Hepatocyte (in vitro differentiated cells): ENCODE measurements at regions not wholly inside any gene's neighbourhood (a gene's known extent, or its start where the extent isn't known, plus 50 kb on each side); places are given as distances from the start of the nearest gene placed in this dataset.
A peak's percentile ranks its signal among the peaks of the same experiment; 100 is the strongest.

ENCODE experiments used
- DNase-seq: peaks from one replicate; pipeline ENCODE4 v3.0.0-alpha.2; 2016; ENCODE audit warnings: low spot score
- H2AFZ ChIP-seq: fragments of 200-600 bp; sonication (generic); 2 replicates; pipeline ENCODE4 v1.6.0; 2016; ENCODE audit warnings: antibody characterized with exemption, mild to moderate bottlenecking
- H3K27ac ChIP-seq: fragments of 200-600 bp; sonication (generic); 2 replicates; pipeline ENCODE4 v1.5.1; 2016; ENCODE audit warnings: mild to moderate bottlenecking
- H3K27me3 ChIP-seq: fragments of 200-600 bp; sonication (generic); 2 replicates; pipeline ENCODE4 v1.6.1; 2016
- H3K36me3 ChIP-seq: fragments of 200-600 bp; sonication (generic); replicated peaks from 2 replicates; pipeline ENCODE4 v1.5.1; 2016; ENCODE audit warnings: low read depth; ENCODE audit not compliant: insufficient read depth
- H3K4me1 ChIP-seq: fragments of 200-600 bp; sonication (generic); 2 replicates; pipeline ENCODE4 v1.5.1; 2016; ENCODE audit warnings: mild to moderate bottlenecking, moderate library complexity; ENCODE audit not compliant: insufficient read depth
- H3K4me2 ChIP-seq: fragments of 200-600 bp; sonication (generic); 2 replicates; pipeline ENCODE4 v1.6.0; 2016
- H3K4me3 ChIP-seq: fragments of 200-600 bp; sonication (generic); 2 replicates; pipeline ENCODE4 v1.5.1; 2016; ENCODE audit warnings: mild to moderate bottlenecking
- H3K79me2 ChIP-seq: fragments of 200-600 bp; sonication (generic); 2 replicates; pipeline ENCODE4 v1.6.0; 2017; ENCODE audit warnings: mild to moderate bottlenecking
- H3K9me2 ChIP-seq: fragments of 200-600 bp; sonication (generic); replicated peaks from 2 replicates; pipeline ENCODE4 v1.6.0; 2017; ENCODE audit warnings: mild to moderate bottlenecking; ENCODE audit not compliant: insufficient read depth
- H3K9me3 ChIP-seq: fragments of 200-600 bp; sonication (generic); 2 replicates; pipeline ENCODE4 v1.5.1; 2016; ENCODE audit warnings: low read depth, mild to moderate bottlenecking
- H4K20me1 ChIP-seq: fragments of 200-600 bp; sonication (generic); 2 replicates; pipeline ENCODE4 v1.6.0; 2016; ENCODE audit warnings: mild to moderate bottlenecking; ENCODE audit not compliant: insufficient read depth, poor library complexity, severe bottlenecking
- CTCF ChIP-seq: fragments of 200-600 bp; sonication (generic); IDR thresholded peaks from 2 replicates; pipeline ENCODE4 v1.5.1; 2016; ENCODE audit warnings: antibody characterized with exemption, mild to moderate bottlenecking; ENCODE audit not compliant: poor library complexity
- EZH2 ChIP-seq: fragments of 200-600 bp; sonication (generic); IDR thresholded peaks from 2 replicates; pipeline ENCODE4 v1.6.1; 2016; ENCODE audit warnings: antibody characterized with exemption, mild to moderate bottlenecking, borderline replicate concordance
- EZH2phosphoT487 ChIP-seq: fragments of 200-600 bp; sonication (generic); IDR thresholded peaks from one replicate; pipeline ENCODE4 v1.6.1; 2018; ENCODE audit warnings: antibody characterized with exemption, mild to moderate bottlenecking, low read depth, moderate library complexity; ENCODE audit not compliant: unreplicated experiment, severe bottlenecking
- WGBS: methylation state at CpG from one replicate; pipeline ENCODE4 v1.1.6; 2016; ENCODE audit warnings: low lambda C conversion rate; ENCODE audit errors: missing lambda C conversion rate; 5-methylcytosine and 5-hydroxymethylcytosine counted together

GRCh38 chr15:98127586-98127985, 167.1 kb downstream of the ARRDC4 start:
- H3K4me2 ChIP-seq = no peak overlapping the region
- no peaks in the 10 kb centered on the region for H3K27me3 ChIP-seq
- H3K36me3 ChIP-seq = no peaks in the 10 kb centered on the region
- DNase-seq = no peak
- WGBS = 58% methylated on average over 5 of the region's 5 CpGs
- no peaks in the 10 kb centered on the region for H3K4me1 ChIP-seq
- TF ChIP-seq EZH2phosphoT487 = no peak
- no peak for TF ChIP-seq CTCF
- no peak for TF ChIP-seq EZH2
- H2AFZ ChIP-seq = no peak overlapping the region
- H4K20me1 ChIP-seq = no peaks in the 10 kb centered on the region
- H3K4me3 ChIP-seq = no peak overlapping the region
- no peaks in the 10 kb centered on the region for H3K79me2 ChIP-seq
- H3K9me2 ChIP-seq = no peaks in the 10 kb centered on the region
- no peaks in the 10 kb centered on the region for H3K9me3 ChIP-seq
- H3K27ac ChIP-seq = no peak overlapping the region

- WGBS = 67% methylated on average over 4 of the region's 4 CpGs
- DNase-seq = peak; percentile 29
- no peak for TF ChIP-seq EZH2
- no peak for TF ChIP-seq EZH2phosphoT487
- no peak for TF ChIP-seq CTCF
- H3K27me3 ChIP-seq = no peaks in the 10 kb centered on the region
- no peaks in the 10 kb centered on the region for H3K79me2 ChIP-seq
- H4K20me1 ChIP-seq = no peaks in the 10 kb centered on the region
- no peaks in the 10 kb centered on the region for H3K9me2 ChIP-seq
- H3K4me1 ChIP-seq = no peaks in the 10 kb centered on the region
- H3K27ac ChIP-seq = no peak overlapping the region
- no peak overlapping the region for H2AFZ ChIP-seq
- H3K4me2 ChIP-seq = no peak overlapping the region
- no peaks in the 10 kb centered on the region for H3K36me3 ChIP-seq
- no peak overlapping the region for H3K4me3 ChIP-seq
- H3K9me3 ChIP-seq = no peaks in the 10 kb centered on the region
These were observed 171.4 kb downstream of the ARRDC4 start for GRCh38 chr15:98131924-98132323.

GRCh38 chr15:98134905-98135304, 174.4 kb downstream of the ARRDC4 start:
- TF ChIP-seq EZH2 (no peak), EZH2phosphoT487 (no peak), CTCF (no peak)
- Histone ChIP-seq H3K4me2 (no peak overlapping the region), H4K20me1 (no peaks in the 10 kb centered on the region), H3K4me1 (no peaks in the 10 kb centered on the region), H3K79me2 (no peaks in the 10 kb centered on the region), H3K27me3 (no peaks in the 10 kb centered on the region), H3K9me2 (no peaks in the 10 kb centered on the region), H3K4me3 (no peak overlapping the region), H3K36me3 (no peaks in the 10 kb centered on the region), H3K27ac (no peak overlapping the region), H3K9me3 (no peaks in the 10 kb centered on the region), H2AFZ (no peak overlapping the region)
- 51% methylated on average over 7 of the region's 7 CpGs for WGBS
- no peak for DNase-seq

GRCh38 chr15:98138910-98139309, 178.4 kb downstream of the ARRDC4 start:
- Histone ChIP-seq H3K79me2 (no peaks in the 10 kb centered on the region), H3K4me3 (no peak overlapping the region), H3K27ac (no peak overlapping the region), H4K20me1 (no peaks in the 10 kb centered on the region), H3K9me3 (no peaks in the 10 kb centered on the region), H3K36me3 (no peaks in the 10 kb centered on the region), H2AFZ (no peak overlapping the region), H3K4me1 (no peaks in the 10 kb centered on the region), H3K4me2 (no peak overlapping the region), H3K27me3 (no peaks in the 10 kb centered on the region), H3K9me2 (no peaks in the 10 kb centered on the region)
- WGBS = 95% methylated on average over 6 of the region's 6 CpGs
- no peak for DNase-seq
- TF ChIP-seq EZH2 (no peak), CTCF (no peak), EZH2phosphoT487 (no peak)
